ENCODE measurements at regions not wholly inside any gene's neighbourhood (a gene's known extent, or its start where the extent isn't known, plus 50 kb on each side); places are given as distances from the start of the nearest gene placed in this dataset.
A peak's percentile ranks its signal among the peaks of the same experiment; 100 is the strongest.
"Not testable (repeated sequence)": the region's sequence is repeated elsewhere in the genome, so short reads cannot be mapped to it uniquely, and the experiment has no call there.

DNA sequence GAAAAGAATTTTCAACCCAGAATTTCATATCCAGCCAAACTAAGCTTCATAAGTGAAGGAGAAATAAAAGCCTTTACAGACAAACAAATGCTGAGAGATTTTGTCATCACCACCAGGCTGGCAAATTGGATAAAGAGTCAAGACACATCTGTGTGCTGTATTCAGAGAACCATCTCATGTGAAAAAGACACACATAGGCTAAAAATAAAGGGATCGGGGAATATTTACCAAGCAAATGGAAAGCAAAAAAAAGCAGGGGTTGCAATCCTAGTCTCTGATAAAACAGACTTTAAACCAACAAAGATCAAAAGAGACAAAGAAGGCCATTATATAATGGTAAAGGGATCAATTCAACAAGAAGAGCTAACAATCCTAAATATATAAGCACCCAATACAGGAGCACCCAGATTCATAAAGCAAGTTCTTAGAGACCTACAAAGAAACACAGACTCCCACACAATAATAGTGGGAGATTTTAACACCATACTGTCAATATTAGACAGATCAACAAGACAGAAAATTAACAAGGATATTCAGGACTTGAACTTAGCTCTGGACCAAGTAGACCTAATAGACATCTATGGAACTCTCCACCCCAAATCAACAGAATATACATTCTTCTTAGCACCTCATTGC lies 55.9 kb upstream of the ACSM6 start:
- H3K9me3 ChIP-seq; ATAC-seq; H3K27ac ChIP-seq; DNase-seq; H3K27me3 ChIP-seq; H3K4me1 ChIP-seq; H3K36me3 ChIP-seq; H3K4me3 ChIP-seq; intact Hi-C loops (cut with DNase I): not testable (repeated sequence)

DNA sequence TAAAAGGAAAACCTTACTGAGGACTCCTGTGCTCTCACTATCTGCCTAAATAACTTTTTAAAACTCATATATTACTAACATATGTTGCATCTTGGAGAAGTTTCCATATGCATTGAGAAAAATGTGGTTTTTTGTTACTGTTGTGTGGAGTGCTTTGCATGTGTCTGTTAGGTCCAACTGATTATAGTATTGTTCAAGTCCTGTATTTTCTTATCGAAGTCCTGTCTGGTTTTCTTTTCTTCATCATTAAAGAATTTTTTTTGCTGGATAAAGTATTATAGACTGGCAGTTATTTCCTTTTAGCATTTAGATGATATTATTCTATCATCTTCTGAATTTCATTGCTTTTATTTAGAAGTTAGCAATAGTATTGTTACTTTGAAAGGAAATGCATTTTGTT lies 59.5 kb upstream of the ACSM6 start:
- no peak for DNase-seq

DNA sequence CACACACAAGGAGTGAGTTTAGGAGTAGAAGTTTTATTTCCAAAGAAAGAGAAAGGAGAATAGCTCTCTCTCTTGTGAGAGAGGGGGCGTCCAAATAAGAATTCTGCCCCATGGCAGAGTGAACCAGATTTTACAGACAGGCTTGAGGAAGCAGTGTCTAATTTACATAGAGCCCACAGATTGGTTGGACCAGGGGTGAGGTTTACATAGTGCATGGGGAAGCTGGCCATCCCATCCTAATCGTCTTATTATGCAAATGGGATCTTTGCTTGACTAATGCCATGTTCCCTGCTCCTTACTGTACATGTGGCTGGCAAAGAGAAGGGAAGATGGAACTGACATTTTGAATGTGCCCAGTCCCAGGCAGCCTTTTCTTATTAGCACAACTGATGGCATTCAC lies 60.0 kb upstream of the ACSM6 start:
- H3K27ac ChIP-seq = no peak overlapping the region
- TF ChIP-seq, protein P1, sequence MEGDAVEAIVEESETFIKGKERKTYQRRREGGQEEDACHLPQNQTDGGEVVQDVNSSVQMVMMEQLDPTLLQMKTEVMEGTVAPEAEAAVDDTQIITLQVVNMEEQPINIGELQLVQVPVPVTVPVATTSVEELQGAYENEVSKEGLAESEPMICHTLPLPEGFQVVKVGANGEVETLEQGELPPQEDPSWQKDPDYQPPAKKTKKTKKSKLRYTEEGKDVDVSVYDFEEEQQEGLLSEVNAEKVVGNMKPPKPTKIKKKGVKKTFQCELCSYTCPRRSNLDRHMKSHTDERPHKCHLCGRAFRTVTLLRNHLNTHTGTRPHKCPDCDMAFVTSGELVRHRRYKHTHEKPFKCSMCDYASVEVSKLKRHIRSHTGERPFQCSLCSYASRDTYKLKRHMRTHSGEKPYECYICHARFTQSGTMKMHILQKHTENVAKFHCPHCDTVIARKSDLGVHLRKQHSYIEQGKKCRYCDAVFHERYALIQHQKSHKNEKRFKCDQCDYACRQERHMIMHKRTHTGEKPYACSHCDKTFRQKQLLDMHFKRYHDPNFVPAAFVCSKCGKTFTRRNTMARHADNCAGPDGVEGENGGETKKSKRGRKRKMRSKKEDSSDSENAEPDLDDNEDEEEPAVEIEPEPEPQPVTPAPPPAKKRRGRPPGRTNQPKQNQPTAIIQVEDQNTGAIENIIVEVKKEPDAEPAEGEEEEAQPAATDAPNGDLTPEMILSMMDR (IDR thresholded peaks at IDR 0.05) = no peak
- intact Hi-C loops (cut with DNase I) = no loop called here
- no peaks in the 10 kb centered on the region for H3K9me3 ChIP-seq
- H3K36me3 ChIP-seq = no peaks in the 10 kb centered on the region
- no peaks in the 10 kb centered on the region for H3K27me3 ChIP-seq
- no peaks in the 10 kb centered on the region for H3K4me1 ChIP-seq
- no peak overlapping the region for H3K4me3 ChIP-seq
- ATAC-seq (no peak), DNase-seq (no peak)

More for the DNA sequence above, 59.5 kb upstream of the ACSM6 start:
- H3K27ac ChIP-seq = no peak overlapping the region
- TF ChIP-seq, protein P1 (IDR thresholded peaks at IDR 0.05) = no peak
- H3K9me3 ChIP-seq = no peaks in the 10 kb centered on the region
- H3K36me3 ChIP-seq = no peaks in the 10 kb centered on the region
- intact Hi-C loops (cut with DNase I) = no loop called here
- H3K4me3 ChIP-seq = no peak overlapping the region
- ATAC-seq = no peak
- H3K4me1 ChIP-seq = no peaks in the 10 kb centered on the region
- no peaks in the 10 kb centered on the region for H3K27me3 ChIP-seq

DNA sequence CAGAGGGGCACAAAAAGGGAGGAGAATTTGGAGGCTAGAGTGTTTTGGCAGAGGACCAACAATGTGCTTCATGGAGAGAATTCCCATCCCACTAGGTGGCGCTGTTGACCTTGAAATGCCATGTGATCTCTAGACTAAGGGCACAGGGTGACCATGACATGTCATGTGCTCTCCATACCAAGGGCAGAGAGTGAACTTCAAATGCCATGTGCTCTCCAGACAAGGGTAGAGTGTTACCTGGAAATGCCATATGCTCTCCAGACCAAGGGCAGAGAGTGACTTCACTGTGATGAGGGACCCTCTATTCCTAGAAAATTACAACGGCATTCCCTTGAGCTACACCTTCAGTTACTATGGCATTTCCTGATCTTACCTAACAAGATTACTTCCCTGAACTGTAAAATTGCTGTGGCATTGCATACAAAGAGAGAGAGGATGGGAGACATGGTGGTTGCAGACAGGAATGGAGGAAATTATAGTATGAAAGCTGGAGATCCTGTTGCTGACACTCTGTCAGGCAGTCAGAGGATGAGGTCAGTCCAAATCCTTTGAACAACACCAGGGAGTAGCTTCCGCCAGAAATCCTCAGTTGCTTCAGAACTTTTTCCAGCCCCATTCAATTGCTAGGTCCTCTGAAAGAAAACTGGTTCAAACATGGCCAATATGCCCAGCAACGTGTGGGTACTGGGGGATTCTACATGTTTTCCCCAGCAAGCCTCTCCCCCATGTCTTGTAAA lies 60.9 kb upstream of the ACSM6 start:
- no peak overlapping the region for H3K4me3 ChIP-seq
- no peaks in the 10 kb centered on the region for H3K9me3 ChIP-seq
- DNase-seq (peak in 2 of 4 donors; percentile 64 to 76), ATAC-seq (peak; percentile 96)
- H3K4me1 ChIP-seq = no peaks in the 10 kb centered on the region
- H3K36me3 ChIP-seq = no peaks in the 10 kb centered on the region
- H3K27ac ChIP-seq = no peak overlapping the region
- no peaks in the 10 kb centered on the region for H3K27me3 ChIP-seq
- intact Hi-C loops (cut with DNase I) = no loop called here
- TF ChIP-seq, protein P1 (IDR thresholded peaks at IDR 0.05) = peak; percentile 67 to 70

DNA sequence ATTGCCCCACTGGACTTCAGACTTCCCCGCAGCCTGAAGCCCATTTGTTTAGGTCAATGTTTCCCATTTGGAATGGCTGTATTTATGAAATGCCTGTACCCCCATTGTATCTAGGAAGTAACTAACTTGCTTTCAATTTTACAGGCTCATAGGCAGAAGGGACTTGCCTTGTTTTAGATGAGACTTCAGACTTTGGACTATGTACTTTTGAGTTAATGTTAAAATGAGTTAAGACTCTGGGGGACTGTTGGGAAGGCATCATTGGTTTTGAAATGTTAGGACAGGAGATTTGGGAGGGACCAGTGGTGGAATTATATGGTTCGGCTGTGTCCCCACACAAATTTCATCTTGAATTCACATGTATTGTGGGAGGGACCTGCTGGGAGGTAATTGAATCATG lies 61.1 kb upstream of the CYP2C8 start:
- DNase-seq; H3K27ac ChIP-seq; H3K4me1 ChIP-seq; H3K9me3 ChIP-seq; ATAC-seq; H3K27me3 ChIP-seq; intact Hi-C loops (cut with DNase I); H3K4me3 ChIP-seq; H3K36me3 ChIP-seq: not testable (repeated sequence)

DNA sequence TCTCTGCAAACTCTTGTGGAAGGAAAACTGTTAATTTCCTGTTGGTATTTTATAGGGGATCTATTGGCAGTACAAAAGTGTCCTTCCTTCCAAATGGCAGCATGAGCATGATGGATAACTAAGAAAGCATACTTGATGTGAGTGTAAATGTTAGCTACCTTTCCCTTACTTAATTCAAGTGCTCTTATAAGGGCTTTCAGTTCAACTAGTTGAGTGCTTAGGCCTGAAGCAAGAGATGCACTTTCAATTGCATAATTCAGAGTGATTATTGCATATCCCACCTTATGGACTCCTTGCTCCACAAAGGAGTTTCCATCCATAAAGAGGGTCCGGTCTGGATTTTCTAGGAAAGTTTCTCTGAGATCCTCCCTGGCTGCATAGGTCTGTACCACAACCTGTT lies 56.3 kb upstream of the CYP2C8 start:
- TF ChIP-seq, protein P1 (IDR thresholded peaks at IDR 0.05) = no peak
- Histone ChIP-seq H3K27me3 (no peaks in the 10 kb centered on the region), H3K4me1 (no peaks in the 10 kb centered on the region), H3K36me3 (no peaks in the 10 kb centered on the region), H3K27ac (no peak overlapping the region), H3K4me3 (no peak overlapping the region), H3K9me3 (no peaks in the 10 kb centered on the region)
- ATAC-seq (peak; percentile 86), DNase-seq (peak in 1 of 4 donors; percentile 19)
- intact Hi-C loops (cut with DNase I) = no loop called here

Data from left lung (tissue), 4 donors.